Heart right ventricle (tissue), 16 donors: ENCODE measurements at regions not wholly inside any gene's neighbourhood (a gene's known extent, or its start where the extent isn't known, plus 50 kb on each side); places are given as distances from the start of the nearest gene placed in this dataset.

Source experiments
- ATAC-seq, 8 donors: fragments of 200-7000 bp; cut with Tn5 transposase; one replicate each; pipeline ENCODE4 v1.9.1; 2020; ENCODE audit warnings: mild to moderate bottlenecking in 8 of 8, moderate library complexity in 8 of 8, moderate number of reproducible peaks in 1 of 8
- DNase-seq, 2 donors: peaks; one replicate each; pipeline ENCODE4 v3.0.0-alpha.2; 2020
- H3K27ac ChIP-seq, 10 donors: fragments of 200-600 bp; sonication (generic) in 2 of 10; one replicate each; pipeline versions ENCODE4 v1.5.0 to v1.8.0; 2020 to 2022; ENCODE audit warnings: mild to moderate bottlenecking in 3 of 10
- H3K27me3 ChIP-seq, 7 donors: fragments of 200-600 bp; one replicate each; pipeline ENCODE4 v1.8.0; 2021 to 2022; ENCODE audit warnings: mild to moderate bottlenecking in 2 of 7
- H3K36me3 ChIP-seq, 9 donors: fragments of 200-600 bp; sonication (generic) in 1 of 9; one replicate each; pipeline versions ENCODE4 v1.5.0 to v1.8.0; 2020 to 2022; ENCODE audit warnings: mild to moderate bottlenecking in 2 of 9
- H3K4me1 ChIP-seq, 9 donors: fragments of 200-600 bp; sonication (generic) in 1 of 9; one replicate each; pipeline versions ENCODE4 v1.5.0 to v1.8.0; 2020 to 2022; ENCODE audit warnings: mild to moderate bottlenecking in 4 of 9
- H3K4me3 ChIP-seq, 10 donors: fragments of 200-600 bp; sonication (generic) in 2 of 10; one replicate each; pipeline versions ENCODE4 v1.5.0 to v1.8.0; 2020 to 2022; ENCODE audit warnings: mild to moderate bottlenecking in 7 of 10, moderate library complexity in 2 of 10
- H3K9me3 ChIP-seq, 11 donors: fragments of 200-600 bp in 10 of 11; sonication (generic) in 2 of 11; one replicate each; pipeline versions ENCODE4 v1.5.0 to v1.8.0; 2013 to 2022; ENCODE audit warnings: mild to moderate bottlenecking in 2 of 11, control low read depth in 1 of 11, moderate library complexity in 1 of 11
- CTCF ChIP-seq, 9 donors: fragments of 200-600 bp; sonication (generic) in 2 of 9; IDR thresholded peaks; one replicate each; pipeline versions ENCODE4 v1.5.0 to v1.8.0; 2021 to 2022; ENCODE audit warnings: antibody characterized with exemption in 9 of 9, mild to moderate bottlenecking in 5 of 9, moderate library complexity in 1 of 9
- WGBS, 2 donors: extraction: QIAGEN DNeasy Blood & Tissue Kit; methylation state at CpG; one replicate each; pipeline ENCODE4 v1.1.7; 2013; ENCODE audit warnings: inconsistent platforms in 1 of 2; 5-methylcytosine and 5-hydroxymethylcytosine counted together
- intact Hi-C, 10 donors: fragments of 100-400 bp; cut with DNase I; formaldehyde crosslinking; loops; one replicate each; pipeline versions ENCODE4 v1.11.1 to v1.14.2; 2022
- donor health status: Arrhythmogenic right ventricular cardiomyopathy.
- donor health status: ischemic (EF 13 %, LVEDD 7.1; RV severe dilation, severe dysfunction).
- donor health status: healthy with polysubstance abuse.
- donor health status: DM: no; HTN: yes; CAD: no.
- donor health status: DM: no; HTN: no; CAD: no.
- donor health status: ischemic (EF 25% LVEDD 6.9; RV normal size, moderate dysfunction).
- donor health status: ischemic (EF 25% LVEDD 5.7; RV mildly dilated, moderate dysfunction).
- donor health status: healthy.
- donor health status: DM: yes; HTN: yes; CAD: no.
- donor health status: Ischemic cardiomyopathy.
- donor health status: ischemic (EF 35%, LVEDD 5.7; RV mildly dilated, moderate dysfunction).
- donor health status: nonischemic (EF 11% LVEDD 7.7; RV severe dilation, severe dysfunction).
- donor health status: DM: yes; HTN: yes; CAD: no.
- donor health status: PGD.
- donor health status: ischemic (EF 29% LVEDD 5.4; RV normal size, mild dysfunction).
- donor health status: nonischemic (EF 23%, LVEDD 6.1; RV moderate dilation, normal function).

- Histone ChIP-seq H3K4me3 (peak overlapping the region in 6 of 10 donors; percentile 8 to 30 (median 20)), H3K4me1 (peaks cover 0 to 8% (median 6%) of the 10 kb centered on the region in 9 donors), H3K36me3 (no peaks in the 10 kb centered on the region), H3K27ac (no peak overlapping the region), H3K9me3 (no peaks in the 10 kb centered on the region), H3K27me3 (peaks cover 11 to 97% (median 93%) of the 10 kb centered on the region in 7 donors)
- DNase-seq (no peak), ATAC-seq (no peak)
- intact Hi-C loops: loop anchor here in 1 of 10 donors (5.0 kb wide), 1 partner anchor 209 kb away; no protein-coding TSS in a partner anchor
- TF ChIP-seq CTCF (IDR thresholded peaks at IDR 0.05): no peak
- 1% methylated on average over 92 of the region's 93 CpGs for WGBS, 2 donors
Measured at GRCh38 chr17:79183293-79184158, 108.9 kb downstream of the ENGASE start.

- peaks cover 0 to 8% (median 6%) of the 10 kb centered on the region in 9 donors for H3K4me1 ChIP-seq
- H3K9me3 ChIP-seq: no peaks in the 10 kb centered on the region
- no peaks in the 10 kb centered on the region for H3K36me3 ChIP-seq
- TF ChIP-seq CTCF (IDR thresholded peaks at IDR 0.05): no peak
- no peak overlapping the region for H3K27ac ChIP-seq
- no peak for ATAC-seq
- H3K27me3 ChIP-seq: peaks cover 11 to 97% (median 92%) of the 10 kb centered on the region in 7 donors
- intact Hi-C loops: loop anchor here in 1 of 10 donors (5.0 kb wide), 1 partner anchor 209 kb away; no protein-coding TSS in a partner anchor
- 1 to 2% methylated on average over 29 to 43 of the region's 43 CpGs for WGBS, 2 donors
- no peak for DNase-seq
- peak overlapping the region in 1 of 10 donors; percentile 20 for H3K4me3 ChIP-seq
Measured at GRCh38 chr17:79183043-79183292, 108.3 kb downstream of the ENGASE start.

- no peak overlapping the region for H3K4me3 ChIP-seq
- intact Hi-C loops: loop anchor here in 1 of 10 donors (5.0 kb wide), 1 partner anchor 210 kb away; no protein-coding TSS in a partner anchor
- 5% methylated on average over 66 to 68 of the region's 68 CpGs for WGBS, 2 donors
- no peak for ATAC-seq
- no peaks in the 10 kb centered on the region for H3K9me3 ChIP-seq
- DNase-seq: no peak
- peaks cover 11 to 97% (median 92%) of the 10 kb centered on the region in 7 donors for H3K27me3 ChIP-seq
- no peak overlapping the region for H3K27ac ChIP-seq
- H3K36me3 ChIP-seq: no peaks in the 10 kb centered on the region
- peaks cover 0 to 8% (median 6%) of the 10 kb centered on the region in 9 donors for H3K4me1 ChIP-seq
- no peak for TF ChIP-seq CTCF (IDR thresholded peaks at IDR 0.05)
Measured at GRCh38 chr17:79182176-79183042, 107.8 kb downstream of the ENGASE start.

- Histone ChIP-seq H3K4me1 (peaks cover 0 to 8% (median 6%) of the 10 kb centered on the region in 9 donors), H3K9me3 (no peaks in the 10 kb centered on the region), H3K27me3 (peaks cover 11 to 97% (median 75%) of the 10 kb centered on the region in 7 donors), H3K36me3 (no peaks in the 10 kb centered on the region), H3K27ac (no peak overlapping the region), H3K4me3 (no peak overlapping the region)
- TF ChIP-seq CTCF (IDR thresholded peaks at IDR 0.05): no peak
- ATAC-seq (no peak), DNase-seq (no peak)
- WGBS, 2 donors: 75 to 76% methylated on average over 20 of the region's 20 CpGs
- intact Hi-C loops: loop anchor here in 1 of 10 donors (5.0 kb wide), 1 partner anchor 212 kb away; no protein-coding TSS in a partner anchor
Measured at GRCh38 chr17:79180358-79181005, 105.9 kb downstream of the ENGASE start.
